Body of pancreas (tissue), 4 donors: ENCODE measurements at regions not wholly inside any gene's neighbourhood (a gene's known extent, or its start where the extent isn't known, plus 50 kb on each side); places are given as distances from the start of the nearest gene placed in this dataset.

Source experiments
- ATAC-seq: fragments of 150-250 bp; one replicate; pipeline ENCODE4 v1.9.1; 2016
- DNase-seq, 4 donors: peaks; one replicate each; pipeline ENCODE4 v3.0.0-alpha.2; 2019
- H3K27ac ChIP-seq, 4 donors: fragments of 200-600 bp; sonication (generic); 1 replicate in 3 of 4; 2 replicates in 1 of 4; pipeline versions ENCODE4 v1.5.1 to v1.6.1; 2016 to 2019; ENCODE audit warnings: mild to moderate bottlenecking in 1 of 4, mixed read lengths in 1 of 4, moderate library complexity in 1 of 4
- H3K27me3 ChIP-seq, 2 donors: fragments of 200-600 bp; sonication (generic); one replicate each; pipeline ENCODE4 v1.6.0; 2016; ENCODE audit warnings: mild to moderate bottlenecking in 1 of 2
- H3K36me3 ChIP-seq, 2 donors: fragments of 200-600 bp; sonication (generic); replicated peaks in 1 of 2; 2 replicates each; pipeline ENCODE4 v1.5.1; 2016; ENCODE audit warnings: low read depth in 2 of 2; ENCODE audit not compliant: insufficient read depth in 1 of 2
- H3K4me1 ChIP-seq: fragments of 200-600 bp; sonication (generic); one replicate; pipeline ENCODE4 v1.6.0; 2016
- H3K4me3 ChIP-seq, 2 donors: fragments of 200-600 bp; sonication (generic); 1 replicate in 1 of 2; 2 replicates in 1 of 2; pipeline ENCODE4 v1.5.1; 2016 to 2019
- H3K9me3 ChIP-seq, 3 donors: fragments of 200-600 bp; sonication (generic); 1 replicate in 2 of 3; 2 replicates in 1 of 3; pipeline ENCODE4 v1.5.1; 2016
- POLR2A ChIP-seq, 3 donors: fragments of 450-650 bp; IDR thresholded peaks; one replicate each; pipeline ENCODE4 v1.6.1; 2016; ENCODE audit warnings: antibody characterized with exemption in 3 of 3, mild to moderate bottlenecking in 2 of 3
- WGBS, 2 donors: methylation state at CpG; one replicate each; pipeline ENCODE4 v1.1.5; 2017; 5-methylcytosine and 5-hydroxymethylcytosine counted together
- intact Hi-C: fragments of 100-400 bp; cut with DNase I; formaldehyde crosslinking; loops from one replicate; pipeline ENCODE4 v1.15.1; 2023
- TF ChIP-seq, protein P1 (sequence below), 7 experiments: fragments of 450-650 bp in 4 of 7; fragments of 200-600 bp in 3 of 7; sonication (generic) in 3 of 7; IDR thresholded peaks; one replicate each; pipeline ENCODE4 v1.5.1; 2016 to 2019; ENCODE audit warnings: antibody characterized with exemption in 7 of 7

DNA sequence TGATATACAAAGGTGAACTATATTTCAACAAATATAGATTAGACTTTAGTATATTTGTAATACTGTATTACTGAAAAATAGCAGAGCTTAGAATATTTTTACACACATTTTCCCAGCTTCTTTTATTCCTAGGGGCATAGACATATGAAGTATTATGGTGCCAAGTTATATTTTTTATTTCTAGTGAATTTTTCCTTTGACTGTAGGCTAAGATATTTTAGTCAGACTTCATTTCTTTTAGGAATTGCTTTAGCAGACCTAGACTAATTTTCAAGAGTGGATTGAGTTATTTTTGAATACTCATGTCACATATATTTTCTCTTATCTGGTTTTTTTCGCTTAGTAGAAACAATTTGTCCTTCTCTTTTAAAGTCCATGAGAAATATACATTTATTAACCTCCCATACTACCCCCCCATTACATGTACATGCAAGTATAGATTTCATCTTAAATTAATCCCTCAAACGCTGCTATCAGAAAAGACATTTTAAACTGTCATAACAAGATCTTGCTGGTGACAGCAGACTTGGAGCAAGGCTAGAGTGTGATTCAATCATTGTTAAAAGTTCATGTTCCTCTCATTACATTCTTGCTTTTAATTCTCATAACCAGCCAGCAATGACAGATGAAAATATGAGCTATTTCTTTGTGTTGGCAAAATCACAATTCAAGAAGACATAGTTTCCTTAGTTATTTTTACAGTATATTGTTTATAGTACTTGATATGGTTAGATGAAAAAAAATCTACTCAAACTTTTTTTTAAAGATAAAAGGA is 456.1 kb downstream of the AEBP2 start:
- 49 to 50% methylated on average over 2 of the region's 2 CpGs for WGBS, 2 donors

DNA sequence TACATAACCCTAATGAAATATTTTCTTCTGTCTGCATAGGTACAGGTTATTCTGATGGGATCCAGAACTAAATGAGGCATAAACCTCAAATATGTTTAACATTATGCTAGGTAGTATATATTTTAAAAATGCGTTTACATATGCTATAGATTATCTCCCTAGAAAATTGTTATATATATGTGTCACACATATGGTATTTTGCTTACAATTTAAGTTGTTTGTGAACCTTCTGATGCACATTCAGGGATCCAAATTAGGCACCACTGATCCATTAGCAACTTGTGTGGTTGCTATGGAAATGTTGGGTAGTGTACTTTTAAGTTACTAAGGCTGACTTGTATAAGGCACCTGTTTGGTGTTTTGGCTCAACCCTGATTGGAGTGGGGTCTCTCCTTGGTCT is 456.7 kb downstream of the AEBP2 start:
- no peak overlapping the region for H3K4me3 ChIP-seq
- no peak for TF ChIP-seq POLR2A (IDR thresholded peaks at IDR 0.05)
- TF ChIP-seq, protein P1, sequence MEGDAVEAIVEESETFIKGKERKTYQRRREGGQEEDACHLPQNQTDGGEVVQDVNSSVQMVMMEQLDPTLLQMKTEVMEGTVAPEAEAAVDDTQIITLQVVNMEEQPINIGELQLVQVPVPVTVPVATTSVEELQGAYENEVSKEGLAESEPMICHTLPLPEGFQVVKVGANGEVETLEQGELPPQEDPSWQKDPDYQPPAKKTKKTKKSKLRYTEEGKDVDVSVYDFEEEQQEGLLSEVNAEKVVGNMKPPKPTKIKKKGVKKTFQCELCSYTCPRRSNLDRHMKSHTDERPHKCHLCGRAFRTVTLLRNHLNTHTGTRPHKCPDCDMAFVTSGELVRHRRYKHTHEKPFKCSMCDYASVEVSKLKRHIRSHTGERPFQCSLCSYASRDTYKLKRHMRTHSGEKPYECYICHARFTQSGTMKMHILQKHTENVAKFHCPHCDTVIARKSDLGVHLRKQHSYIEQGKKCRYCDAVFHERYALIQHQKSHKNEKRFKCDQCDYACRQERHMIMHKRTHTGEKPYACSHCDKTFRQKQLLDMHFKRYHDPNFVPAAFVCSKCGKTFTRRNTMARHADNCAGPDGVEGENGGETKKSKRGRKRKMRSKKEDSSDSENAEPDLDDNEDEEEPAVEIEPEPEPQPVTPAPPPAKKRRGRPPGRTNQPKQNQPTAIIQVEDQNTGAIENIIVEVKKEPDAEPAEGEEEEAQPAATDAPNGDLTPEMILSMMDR (IDR thresholded peaks at IDR 0.05), result no peak
- 81 to 86% methylated on average over 1 of the region's 1 CpG for WGBS, 2 donors
- no peaks in the 10 kb centered on the region for H3K27me3 ChIP-seq
- no peak overlapping the region for H3K27ac ChIP-seq
- H3K9me3 ChIP-seq, result no peaks in the 10 kb centered on the region
- H3K36me3 ChIP-seq, result no peaks in the 10 kb centered on the region
- intact Hi-C loops, result no loop called here
- ATAC-seq, result no peak
- H3K4me1 ChIP-seq, result no peaks in the 10 kb centered on the region
- DNase-seq, result no peak

More for the DNA sequence above, 456.1 kb downstream of the AEBP2 start:
- no peaks in the 10 kb centered on the region for H3K9me3 ChIP-seq
- H3K4me1 ChIP-seq, result no peaks in the 10 kb centered on the region
- no peak for DNase-seq
- no peak for ATAC-seq
- TF ChIP-seq POLR2A (IDR thresholded peaks at IDR 0.05), result no peak
- TF ChIP-seq, protein P1 (IDR thresholded peaks at IDR 0.05), result no peak
- no peak overlapping the region for H3K27ac ChIP-seq
- intact Hi-C loops, result no loop called here
- H3K4me3 ChIP-seq, result no peak overlapping the region
- H3K36me3 ChIP-seq, result no peaks in the 10 kb centered on the region
- H3K27me3 ChIP-seq, result no peaks in the 10 kb centered on the region

GRCh38 chr12:19896534-19896933 is 457.2 kb downstream of the AEBP2 start:
- ATAC-seq (no peak), DNase-seq (no peak)
- no peak overlapping the region for H3K4me3 ChIP-seq
- H3K36me3 ChIP-seq, result no peaks in the 10 kb centered on the region
- H3K27ac ChIP-seq, result no peak overlapping the region
- H3K4me1 ChIP-seq, result no peaks in the 10 kb centered on the region
- TF ChIP-seq, protein P1 (IDR thresholded peaks at IDR 0.05), result no peak
- TF ChIP-seq POLR2A (IDR thresholded peaks at IDR 0.05), result no peak
- intact Hi-C loops, result no loop called here
- no peaks in the 10 kb centered on the region for H3K27me3 ChIP-seq
- 64 to 70% methylated on average over 3 of the region's 3 CpGs for WGBS, 2 donors
- H3K9me3 ChIP-seq, result no peaks in the 10 kb centered on the region

GRCh38 chr12:19897900-19898408 is 458.7 kb downstream of the AEBP2 start:
- Histone ChIP-seq H3K27me3 (no peaks in the 10 kb centered on the region), H3K4me1 (no peaks in the 10 kb centered on the region), H3K4me3 (no peak overlapping the region), H3K36me3 (no peaks in the 10 kb centered on the region), H3K27ac (no peak overlapping the region), H3K9me3 (no peaks in the 10 kb centered on the region)
- ATAC-seq, result no peak
- DNase-seq, result no peak
- TF ChIP-seq, protein P1 (IDR thresholded peaks at IDR 0.05), result no peak
- no peak for TF ChIP-seq POLR2A (IDR thresholded peaks at IDR 0.05)
- 53 to 60% methylated on average over 2 of the region's 2 CpGs for WGBS, 2 donors
- intact Hi-C loops, result no loop called here

- DNase-seq (no peak), ATAC-seq (no peak)
- no peaks in the 10 kb centered on the region for H3K27me3 ChIP-seq
- intact Hi-C loops, result no loop called here
- H3K4me1 ChIP-seq, result no peaks in the 10 kb centered on the region
- no peak for TF ChIP-seq POLR2A (IDR thresholded peaks at IDR 0.05)
- TF ChIP-seq, protein P1 (IDR thresholded peaks at IDR 0.05), result no peak
- no peaks in the 10 kb centered on the region for H3K9me3 ChIP-seq
- H3K4me3 ChIP-seq, result no peak overlapping the region
- no peak overlapping the region for H3K27ac ChIP-seq
- H3K36me3 ChIP-seq, result no peaks in the 10 kb centered on the region
- 79 to 92% methylated on average over 1 of the region's 1 CpG for WGBS, 2 donors
Observed at GRCh38 chr12:19901841-19902240, 462.5 kb downstream of the AEBP2 start.
